Skin epidermis (tissue), 12 donors: ENCODE measurements at regions not wholly inside any gene's neighbourhood (a gene's known extent, or its start where the extent isn't known, plus 50 kb on each side); places are given as distances from the start of the nearest gene placed in this dataset.
"Not testable (repeated sequence)": the region's sequence is repeated elsewhere in the genome, so short reads cannot be mapped to it uniquely, and the experiment has no call there.

Experiments
- H3K27ac ChIP-seq, 21 experiments: fragments of 200-600 bp; sonication (generic) in 11 of 21; one replicate each; pipeline ENCODE4 v1.5.0; 2020; ENCODE audit warnings: mild to moderate bottlenecking in 3 of 21, inconsistent platforms in 2 of 21, moderate library complexity in 2 of 21
- H3K4me3 ChIP-seq, 7 experiments: fragments of 200-600 bp; sonication (generic) in 2 of 7; one replicate each; pipeline ENCODE4 v1.5.0; 2020; ENCODE audit warnings: inconsistent platforms in 2 of 7, mild to moderate bottlenecking in 2 of 7, moderate library complexity in 1 of 7

GRCh38 chr2:180707175-180707883, 273.1 kb upstream of the UBE2E3 start:
- Histone ChIP-seq H3K27ac (no peak overlapping the region), H3K4me3 (no peak overlapping the region)

- H3K4me3 ChIP-seq: no peak overlapping the region
- no peak overlapping the region for H3K27ac ChIP-seq
These were observed 273.7 kb upstream of the UBE2E3 start for GRCh38 chr2:180706694-180707093.

- Histone ChIP-seq H3K4me3 (no peak overlapping the region), H3K27ac (no peak overlapping the region)
These were observed 274.9 kb upstream of the UBE2E3 start for GRCh38 chr2:180705551-180705950.

- Histone ChIP-seq H3K4me3 (no peak overlapping the region), H3K27ac (no peak overlapping the region)
These were observed 275.3 kb upstream of the UBE2E3 start for GRCh38 chr2:180705122-180705521.

- no peak overlapping the region for H3K27ac ChIP-seq
- no peak overlapping the region for H3K4me3 ChIP-seq
These were observed 280.6 kb upstream of the UBE2E3 start for GRCh38 chr2:180699657-180700361.

- H3K27ac ChIP-seq: no peak overlapping the region
- H3K4me3 ChIP-seq: no peak overlapping the region
These were observed 281.7 kb upstream of the UBE2E3 start for GRCh38 chr2:180698668-180699067.

GRCh38 chr2:180695586-180696401, 284.6 kb upstream of the UBE2E3 start:
- Histone ChIP-seq H3K27ac (no peak overlapping the region), H3K4me3 (no peak overlapping the region)

GRCh38 chr2:180694445-180695421, 285.7 kb upstream of the UBE2E3 start:
- Histone ChIP-seq H3K4me3 (no peak overlapping the region), H3K27ac (no peak overlapping the region)

- no peak overlapping the region for H3K4me3 ChIP-seq
- H3K27ac ChIP-seq: no peak overlapping the region
These were observed 288.1 kb upstream of the UBE2E3 start for GRCh38 chr2:180692322-180692721.

- H3K4me3 ChIP-seq, H3K27ac ChIP-seq: not testable (repeated sequence)
These were observed 288.6 kb upstream of the UBE2E3 start for GRCh38 chr2:180691855-180692223.

- H3K27ac ChIP-seq, H3K4me3 ChIP-seq: not testable (repeated sequence)
These were observed 289.1 kb upstream of the UBE2E3 start for GRCh38 chr2:180691186-180691854.

- no peak overlapping the region for H3K27ac ChIP-seq
- no peak overlapping the region for H3K4me3 ChIP-seq
These were observed 289.8 kb upstream of the UBE2E3 start for GRCh38 chr2:180690611-180691010.

GRCh38 chr2:180682871-180683270, 297.5 kb upstream of the UBE2E3 start:
- no peak overlapping the region for H3K4me3 ChIP-seq
- H3K27ac ChIP-seq: no peak overlapping the region

- H3K4me3 ChIP-seq: no peak overlapping the region
- no peak overlapping the region for H3K27ac ChIP-seq
These were observed 300.7 kb upstream of the UBE2E3 start for GRCh38 chr2:180679693-180680092.

GRCh38 chr2:180678625-180678972, 301.8 kb upstream of the UBE2E3 start:
- no peak overlapping the region for H3K27ac ChIP-seq
- H3K4me3 ChIP-seq: no peak overlapping the region

GRCh38 chr2:180677930-180678624, 302.3 kb upstream of the UBE2E3 start:
- Histone ChIP-seq H3K27ac (no peak overlapping the region), H3K4me3 (no peak overlapping the region)

- no peak overlapping the region for H3K27ac ChIP-seq
- no peak overlapping the region for H3K4me3 ChIP-seq
These were observed 303.2 kb upstream of the UBE2E3 start for GRCh38 chr2:180677200-180677599.

- no peak overlapping the region for H3K4me3 ChIP-seq
- H3K27ac ChIP-seq: peak overlapping the region in 1 of 21 experiments; percentile 35
These were observed 303.8 kb upstream of the UBE2E3 start for GRCh38 chr2:180676520-180677025.
